Retinal pigment epithelial cell (primary cell): ENCODE measurements at regions not wholly inside any gene's neighbourhood (a gene's known extent, or its start where the extent isn't known, plus 50 kb on each side); places are given as distances from the start of the nearest gene placed in this dataset.

ENCODE experiments used
- DNase-seq: peaks from one replicate; pipeline ENCODE4 v3.0.0-alpha.2; 2010; ENCODE audit warnings: low read depth
- H3K4me3 ChIP-seq: 2 replicates; pipeline ENCODE4 v1.5.1; 2011; ENCODE audit warnings: mild to moderate bottlenecking, low read length, control low read depth, moderate library complexity
- CTCF ChIP-seq: conservative IDR thresholded peaks from 2 replicates; pipeline ENCODE4 v1.5.1; 2011; ENCODE audit warnings: low read depth, low read length, control low read depth, inconsistent platforms

GRCh38 chr21:38057626-38058025 lies 141.4 kb upstream of the KCNJ6 start:
- no peak for TF ChIP-seq CTCF
- DNase-seq: no peak
- no peak overlapping the region for H3K4me3 ChIP-seq

DNA sequence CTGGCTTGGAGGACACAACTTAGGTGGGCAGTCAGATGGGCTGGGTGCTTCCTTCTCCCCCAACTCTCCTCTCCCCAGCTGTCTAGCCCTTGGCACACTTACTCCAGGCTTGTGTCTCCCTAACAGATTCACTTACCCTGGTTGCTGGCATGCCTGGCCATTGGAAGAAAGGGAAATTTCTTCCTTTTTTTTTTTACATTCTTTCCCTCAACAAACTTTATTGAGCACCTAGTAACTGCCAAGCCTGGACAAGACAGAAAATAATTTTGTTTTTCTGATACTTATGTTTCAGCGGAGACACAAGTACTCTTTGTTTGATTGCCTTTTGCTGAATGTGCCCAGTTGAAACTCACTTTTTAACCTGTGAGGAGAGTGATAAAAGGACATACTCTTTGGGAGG lies 144.3 kb upstream of the KCNJ6 start:
- no peak for DNase-seq
- TF ChIP-seq CTCF: no peak
- no peak overlapping the region for H3K4me3 ChIP-seq

DNA sequence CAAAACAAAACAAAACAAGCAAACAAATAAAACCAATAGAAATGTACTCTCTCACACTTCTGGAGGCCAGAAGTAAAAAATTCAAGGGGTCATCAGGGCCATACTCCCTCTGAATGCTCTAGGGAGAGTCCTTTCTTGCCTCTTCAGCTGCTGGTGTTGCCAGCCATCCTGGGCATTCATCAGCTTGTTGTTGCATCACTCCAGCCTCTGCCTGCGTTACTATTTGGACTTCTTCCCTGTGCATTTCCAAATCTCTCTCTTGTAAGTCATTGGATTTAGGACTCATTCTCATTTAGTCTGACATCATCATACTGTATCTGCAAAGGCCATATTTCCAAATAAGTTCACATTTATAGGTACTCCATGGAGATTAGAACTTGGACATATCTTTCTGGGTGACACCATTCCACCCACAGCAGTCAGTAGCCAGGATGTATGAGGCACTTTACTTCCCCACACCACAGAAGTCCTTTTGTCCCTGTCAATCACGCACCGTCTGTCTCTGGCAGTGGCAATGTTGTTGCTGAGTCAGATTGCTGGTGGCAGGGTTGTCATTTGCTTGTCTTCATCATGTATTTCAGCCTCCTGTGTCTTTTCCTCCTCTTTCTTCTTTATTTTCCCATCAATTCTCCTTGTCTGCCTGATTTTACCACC lies 151.0 kb upstream of the KCNJ6 start:
- no peak for TF ChIP-seq CTCF
- no peak for DNase-seq
- H3K4me3 ChIP-seq: no peak overlapping the region

DNA sequence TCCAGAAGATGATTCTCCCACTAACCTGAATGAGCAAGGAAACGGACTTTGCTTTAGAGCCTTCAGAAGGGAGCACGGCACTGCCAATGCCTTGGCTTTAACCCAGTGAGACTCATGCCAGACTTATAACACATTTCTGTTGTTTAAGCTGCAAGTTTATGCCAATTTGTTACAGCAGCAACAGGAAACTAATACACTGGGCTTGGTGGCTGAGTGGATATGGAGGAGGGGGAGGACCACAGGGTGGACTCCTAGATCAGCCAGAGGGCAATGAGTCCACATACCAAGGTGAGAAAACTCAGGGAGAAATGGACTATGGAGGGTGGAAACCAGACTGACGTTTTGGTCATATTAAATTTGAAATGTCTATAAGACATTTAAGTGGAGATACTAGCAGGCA lies 156.2 kb upstream of the KCNJ6 start:
- TF ChIP-seq CTCF: no peak
- H3K4me3 ChIP-seq: no peak overlapping the region
- no peak for DNase-seq

- no peak overlapping the region for H3K4me3 ChIP-seq
- DNase-seq: no peak
- TF ChIP-seq CTCF: no peak
Measured at GRCh38 chr21:38075833-38076587, 159.8 kb upstream of the KCNJ6 start.

DNA sequence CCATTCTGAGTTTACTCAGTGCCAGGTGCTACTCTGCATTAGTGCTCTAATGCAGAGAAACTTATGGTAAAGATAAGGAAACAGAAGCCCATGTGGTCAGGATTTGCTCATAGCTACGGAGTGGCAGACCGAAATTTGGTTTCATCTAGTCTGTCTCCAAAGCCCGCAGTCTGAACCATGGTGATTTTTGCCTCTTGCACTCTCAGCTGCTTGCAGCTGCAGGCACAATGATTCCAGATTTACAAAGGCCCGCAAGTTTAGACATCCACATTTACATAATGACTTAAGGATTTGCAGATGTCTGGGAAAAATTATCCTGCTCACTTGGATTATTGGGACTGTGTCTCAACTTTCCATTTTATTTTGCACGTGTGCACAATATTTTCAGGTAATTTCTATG lies 161.3 kb upstream of the KCNJ6 start:
- no peak for DNase-seq
- TF ChIP-seq CTCF: no peak
- no peak overlapping the region for H3K4me3 ChIP-seq

DNA sequence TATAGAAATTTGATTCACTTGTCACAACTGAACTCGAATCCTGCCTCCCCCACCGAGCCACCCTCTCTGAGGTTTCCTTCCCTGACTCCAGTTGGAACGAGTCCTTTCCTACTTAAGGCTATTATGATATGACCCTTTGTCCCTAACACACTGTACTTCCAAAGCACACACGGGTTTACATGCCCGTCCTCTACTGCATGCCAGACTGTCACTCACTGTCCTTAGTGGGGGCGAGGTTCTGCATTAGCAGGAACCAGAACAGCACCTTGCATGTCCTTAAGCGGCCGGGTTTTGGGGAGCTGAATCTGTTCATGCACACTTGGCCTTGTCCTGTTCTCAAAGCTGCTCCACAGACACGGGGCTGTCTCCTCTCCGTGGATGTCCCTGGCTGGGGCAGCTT lies 164.6 kb upstream of the KCNJ6 start:
- H3K4me3 ChIP-seq: no peak overlapping the region
- TF ChIP-seq CTCF: no peak
- no peak for DNase-seq
